ENCODE measurements at regions not wholly inside any gene's neighbourhood (a gene's known extent, or its start where the extent isn't known, plus 50 kb on each side); places are given as distances from the start of the nearest gene placed in this dataset.
"Not testable (repeated sequence)": the region's sequence is repeated elsewhere in the genome, so short reads cannot be mapped to it uniquely, and the experiment has no call there.

- no peak for DNase-seq
- H3K27ac ChIP-seq, result no peak overlapping the region
- H3K36me3 ChIP-seq, result no peaks in the 10 kb centered on the region
- no peak overlapping the region for H3K4me3 ChIP-seq (ENCODE audit: low read depth, low read length)
- peaks cover 4% of the 10 kb centered on the region for H3K9me3 ChIP-seq (ENCODE audit: severe bottlenecking)
- no peak for TF ChIP-seq CTCF (IDR thresholded peaks at IDR 0.05; ENCODE audit: low read depth, low read length)
- H3K27me3 ChIP-seq (ENCODE audit: insufficient read depth, low read depth, severe bottlenecking), result no peaks in the 10 kb centered on the region
Measured at GRCh38 chr9:33739398-33739797, 56.0 kb upstream of the PRSS3 start.

- Histone ChIP-seq H3K27ac (no peak overlapping the region), H3K4me3 (ENCODE audit: low read depth, low read length) (no peak overlapping the region), H3K27me3 (ENCODE audit: insufficient read depth, low read depth, severe bottlenecking) (no peaks in the 10 kb centered on the region), H3K36me3 (no peaks in the 10 kb centered on the region), H3K9me3 (ENCODE audit: severe bottlenecking) (peaks cover 4% of the 10 kb centered on the region)
- TF ChIP-seq CTCF (IDR thresholded peaks at IDR 0.05; ENCODE audit: low read depth, low read length), result no peak
- no peak for DNase-seq
Measured at GRCh38 chr9:33740075-33740474, 55.3 kb upstream of the PRSS3 start.

GRCh38 chr9:33740958-33741357, 54.4 kb upstream of the PRSS3 start:
- not testable (repeated sequence) for H3K27ac ChIP-seq; DNase-seq; H3K27me3 ChIP-seq (ENCODE audit: insufficient read depth, low read depth, severe bottlenecking); H3K4me3 ChIP-seq (ENCODE audit: low read depth, low read length); H3K36me3 ChIP-seq; H3K9me3 ChIP-seq (ENCODE audit: severe bottlenecking)

GRCh38 chr9:33742051-33742450, 53.3 kb upstream of the PRSS3 start:
- Histone ChIP-seq H3K9me3 (ENCODE audit: severe bottlenecking) (peaks cover 4% of the 10 kb centered on the region), H3K27ac (no peak overlapping the region), H3K36me3 (no peaks in the 10 kb centered on the region), H3K27me3 (ENCODE audit: insufficient read depth, low read depth, severe bottlenecking) (no peaks in the 10 kb centered on the region), H3K4me3 (ENCODE audit: low read depth, low read length) (no peak overlapping the region)
- no peak for DNase-seq
- no peak for TF ChIP-seq CTCF (IDR thresholded peaks at IDR 0.05; ENCODE audit: low read depth, low read length)

- H3K36me3 ChIP-seq, result no peaks in the 10 kb centered on the region
- DNase-seq, result no peak
- peaks cover 4% of the 10 kb centered on the region for H3K9me3 ChIP-seq (ENCODE audit: severe bottlenecking)
Measured at GRCh38 chr9:33742519-33742918, 52.8 kb upstream of the PRSS3 start.

More at GRCh38 chr9:33742519-33742918, 52.8 kb upstream of the PRSS3 start:
- Histone ChIP-seq H3K27ac (no peak overlapping the region), H3K27me3 (ENCODE audit: insufficient read depth, low read depth, severe bottlenecking) (no peaks in the 10 kb centered on the region), H3K4me3 (ENCODE audit: low read depth, low read length) (no peak overlapping the region)
- peak; percentile 42; the same call in 1 of the 2 replicates for TF ChIP-seq CTCF (IDR thresholded peaks at IDR 0.05; ENCODE audit: low read depth, low read length)
